ENCODE measurements at regions not wholly inside any gene's neighbourhood (a gene's known extent, or its start where the extent isn't known, plus 50 kb on each side); places are given as distances from the start of the nearest gene placed in this dataset.
"Not testable (repeated sequence)": the region's sequence is repeated elsewhere in the genome, so short reads cannot be mapped to it uniquely, and the experiment has no call there.

GRCh38 chr1:115456441-115456961, 118.5 kb upstream of the NGF start:
- intact Hi-C loops (cut with micrococcal nuclease): no loop called here

GRCh38 chr1:115454837-115455511, 116.9 kb upstream of the NGF start:
- intact Hi-C loops (cut with micrococcal nuclease): no loop called here

GRCh38 chr1:115453666-115454065, 115.6 kb upstream of the NGF start:
- intact Hi-C loops (cut with micrococcal nuclease): no loop called here

GRCh38 chr1:115452600-115453329, 114.7 kb upstream of the NGF start:
- intact Hi-C loops (cut with micrococcal nuclease): no loop called here

- intact Hi-C loops (cut with micrococcal nuclease): no loop called here
Observed at GRCh38 chr1:115450501-115451040, 112.5 kb upstream of the NGF start.

- intact Hi-C loops (cut with micrococcal nuclease): no loop called here
Observed at GRCh38 chr1:115448282-115449044, 110.4 kb upstream of the NGF start.

GRCh38 chr1:115447672-115448071, 109.6 kb upstream of the NGF start:
- intact Hi-C loops (cut with micrococcal nuclease): no loop called here

- intact Hi-C loops (cut with micrococcal nuclease): no loop called here
Observed at GRCh38 chr1:115445090-115445489, 107.0 kb upstream of the NGF start.

- intact Hi-C loops (cut with micrococcal nuclease): no loop called here
Observed at GRCh38 chr1:115440733-115441132, 102.7 kb upstream of the NGF start.

- intact Hi-C loops (cut with micrococcal nuclease): not testable (repeated sequence)
Observed at GRCh38 chr1:115439520-115439919, 101.5 kb upstream of the NGF start.

GRCh38 chr1:115437196-115437595, 99.1 kb upstream of the NGF start:
- intact Hi-C loops (cut with micrococcal nuclease): no loop called here

- intact Hi-C loops (cut with micrococcal nuclease): no loop called here
Observed at GRCh38 chr1:115436596-115436995, 98.5 kb upstream of the NGF start.

GRCh38 chr1:115433483-115433882, 95.4 kb upstream of the NGF start:
- intact Hi-C loops (cut with micrococcal nuclease): no loop called here

GRCh38 chr1:115432061-115432460, 94.0 kb upstream of the NGF start:
- intact Hi-C loops (cut with micrococcal nuclease): no loop called here

- intact Hi-C loops (cut with micrococcal nuclease): no loop called here
Observed at GRCh38 chr1:115430441-115431158, 92.6 kb upstream of the NGF start.

- intact Hi-C loops (cut with micrococcal nuclease): no loop called here
Observed at GRCh38 chr1:115429884-115430283, 91.8 kb upstream of the NGF start.

GRCh38 chr1:115429241-115429640, 91.2 kb upstream of the NGF start:
- intact Hi-C loops (cut with micrococcal nuclease): no loop called here

GRCh38 chr1:115428676-115429075, 90.6 kb upstream of the NGF start:
- intact Hi-C loops (cut with micrococcal nuclease): no loop called here

- intact Hi-C loops (cut with micrococcal nuclease): no loop called here
Observed at GRCh38 chr1:115428256-115428655, 90.2 kb upstream of the NGF start.

GRCh38 chr1:115426956-115427355, 88.9 kb upstream of the NGF start:
- intact Hi-C loops (cut with micrococcal nuclease): no loop called here

- intact Hi-C loops (cut with micrococcal nuclease): no loop called here
Observed at GRCh38 chr1:115426231-115426771, 88.3 kb upstream of the NGF start.

All from T-helper 2 cell treated with Interferon-gamma antibody and Interleukin-4, amounts not matched to agents 100 ng/mL and 5 ng/mL, for 36 hours (primary cell).